ENCODE measurements at regions not wholly inside any gene's neighbourhood (a gene's known extent, or its start where the extent isn't known, plus 50 kb on each side); places are given as distances from the start of the nearest gene placed in this dataset.

DNA sequence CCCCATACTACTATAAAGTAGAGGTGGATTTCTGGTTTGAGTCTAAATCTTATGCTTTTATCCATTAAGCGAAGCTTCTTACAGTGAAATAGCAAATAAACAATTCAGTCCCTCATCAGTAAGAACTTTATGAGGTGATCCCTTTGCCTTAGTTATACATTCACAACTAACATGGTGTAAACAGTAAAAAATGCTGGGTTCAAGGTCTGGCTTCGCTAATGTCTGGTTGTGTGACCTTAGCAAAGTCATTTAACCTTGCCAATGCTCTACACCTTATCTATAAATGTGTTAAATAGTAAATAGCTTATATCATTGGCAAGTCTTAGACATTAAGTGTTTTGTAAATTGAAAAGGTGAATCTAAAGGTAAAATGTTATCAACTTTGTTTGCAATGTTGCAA, 475.4 kb downstream of the LMO4 start:
- DNase-seq, result no peak
- H3K9me3 Mint-ChIP-seq, result no peaks in the 10 kb centered on the region
- H3K4me3 Mint-ChIP-seq, result no peak overlapping the region
- intact Hi-C loops (cut with micrococcal nuclease), result no loop called here
- H3K27ac Mint-ChIP-seq, result no peak overlapping the region
- no peaks in the 10 kb centered on the region for H3K36me3 Mint-ChIP-seq (ENCODE audit: low read depth)
- no peaks in the 10 kb centered on the region for H3K4me1 Mint-ChIP-seq
- no peaks in the 10 kb centered on the region for H3K27me3 Mint-ChIP-seq

DNA sequence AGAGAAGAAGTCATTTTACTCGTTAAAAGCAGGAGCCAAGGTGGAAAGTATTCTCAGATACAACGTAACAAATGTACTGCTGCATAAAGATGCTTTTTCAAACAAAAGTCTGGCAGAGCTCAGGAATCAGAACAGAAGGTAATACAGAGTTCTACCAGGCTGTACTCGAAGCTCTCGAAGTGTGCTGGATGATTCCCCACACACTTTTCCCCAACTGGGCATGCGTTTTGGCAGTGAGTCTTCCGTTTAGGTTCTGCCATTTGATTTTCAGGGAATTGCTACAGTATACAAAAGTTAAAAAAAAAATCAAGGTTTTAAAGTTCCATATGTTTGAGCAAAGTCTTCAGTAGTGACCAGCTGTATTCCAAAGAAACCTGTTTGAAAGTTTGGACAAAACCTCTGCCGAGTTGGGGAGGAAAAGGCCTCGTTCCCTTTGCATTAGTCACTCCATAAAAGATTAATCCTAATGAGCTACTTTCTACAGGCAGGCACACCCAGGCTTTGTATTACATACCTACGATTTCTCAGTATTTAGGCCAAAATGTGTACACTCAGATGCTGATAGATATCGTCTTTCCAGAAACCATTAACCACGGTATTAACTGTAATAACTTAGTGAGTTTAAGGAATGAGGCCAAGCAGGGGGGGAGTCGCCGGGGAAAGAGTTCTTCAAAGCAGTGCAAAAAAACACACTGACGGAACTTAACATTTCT, 477.1 kb downstream of the LMO4 start:
- Mint-ChIP-seq H3K4me1 (no peaks in the 10 kb centered on the region), H3K9me3 (no peaks in the 10 kb centered on the region), H3K27me3 (no peaks in the 10 kb centered on the region), H3K36me3 (ENCODE audit: low read depth) (no peaks in the 10 kb centered on the region), H3K27ac (no peak overlapping the region), H3K4me3 (no peak overlapping the region)
- intact Hi-C loops (cut with micrococcal nuclease), result no loop called here
- DNase-seq, result no peak

DNA sequence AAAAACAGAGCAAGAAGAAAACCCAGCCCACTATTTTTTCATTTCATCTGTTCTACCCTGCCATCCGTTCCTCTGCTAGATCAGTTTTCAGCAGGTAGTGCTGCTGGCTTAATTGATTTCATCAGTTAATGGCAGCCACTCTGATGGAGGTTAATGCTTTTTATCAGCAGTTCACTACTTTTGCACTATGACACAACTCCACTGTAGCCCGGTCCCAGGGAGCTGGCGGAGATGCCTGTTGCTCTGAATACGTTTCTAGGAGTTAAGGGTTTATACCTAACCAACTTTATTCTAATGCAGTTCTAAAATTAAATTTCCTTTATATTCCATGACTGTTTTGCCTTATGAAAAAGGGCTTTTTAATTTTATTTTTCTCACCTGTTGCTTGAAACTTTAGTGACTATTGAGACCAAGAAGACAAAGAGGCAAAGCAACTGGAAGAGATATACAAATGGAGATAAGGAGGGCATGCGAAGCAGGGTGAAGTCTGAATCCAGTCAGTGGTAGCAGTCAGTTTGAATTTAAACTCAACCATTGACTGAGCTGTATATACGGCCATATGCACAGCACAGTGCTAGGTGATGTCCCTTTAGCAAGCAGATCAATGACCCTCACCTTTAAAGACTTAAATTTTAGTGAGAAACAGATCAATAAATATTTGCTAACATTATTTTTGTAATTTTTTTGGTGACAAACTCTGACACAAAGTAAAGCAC, 477.9 kb downstream of the LMO4 start:
- no peaks in the 10 kb centered on the region for H3K4me1 Mint-ChIP-seq
- no peaks in the 10 kb centered on the region for H3K9me3 Mint-ChIP-seq
- H3K27ac Mint-ChIP-seq, result no peak overlapping the region
- no peak for DNase-seq
- intact Hi-C loops (cut with micrococcal nuclease), result no loop called here
- no peak overlapping the region for H3K4me3 Mint-ChIP-seq
- H3K36me3 Mint-ChIP-seq (ENCODE audit: low read depth), result no peaks in the 10 kb centered on the region
- H3K27me3 Mint-ChIP-seq, result no peaks in the 10 kb centered on the region

DNA sequence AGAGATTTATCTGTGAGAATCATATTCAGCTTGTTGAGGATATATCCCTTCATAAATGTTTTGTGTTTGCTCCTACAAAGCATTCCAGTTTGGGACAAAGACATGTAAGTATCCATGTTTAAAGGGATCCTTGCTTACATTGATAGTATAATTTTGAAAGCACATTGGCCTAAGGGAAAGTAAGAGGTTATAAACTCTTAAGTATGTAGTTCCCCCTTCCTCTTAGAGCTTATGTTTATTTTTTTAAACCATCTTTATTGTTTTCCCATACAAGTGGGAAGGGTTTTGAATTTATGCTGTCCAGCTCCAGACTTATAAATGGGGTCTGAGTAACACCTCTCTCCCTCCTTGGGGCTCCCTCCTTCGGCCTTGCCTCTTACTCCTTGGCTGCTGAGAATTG, 481.5 kb downstream of the LMO4 start:
- no peaks in the 10 kb centered on the region for H3K4me1 Mint-ChIP-seq
- H3K27me3 Mint-ChIP-seq, result peaks cover 2% of the 10 kb centered on the region
- no peaks in the 10 kb centered on the region for H3K9me3 Mint-ChIP-seq
- H3K36me3 Mint-ChIP-seq (ENCODE audit: low read depth), result no peaks in the 10 kb centered on the region
- no peak for DNase-seq
- no peak overlapping the region for H3K27ac Mint-ChIP-seq
- H3K4me3 Mint-ChIP-seq, result no peak overlapping the region
- intact Hi-C loops (cut with micrococcal nuclease), result no loop called here

DNA sequence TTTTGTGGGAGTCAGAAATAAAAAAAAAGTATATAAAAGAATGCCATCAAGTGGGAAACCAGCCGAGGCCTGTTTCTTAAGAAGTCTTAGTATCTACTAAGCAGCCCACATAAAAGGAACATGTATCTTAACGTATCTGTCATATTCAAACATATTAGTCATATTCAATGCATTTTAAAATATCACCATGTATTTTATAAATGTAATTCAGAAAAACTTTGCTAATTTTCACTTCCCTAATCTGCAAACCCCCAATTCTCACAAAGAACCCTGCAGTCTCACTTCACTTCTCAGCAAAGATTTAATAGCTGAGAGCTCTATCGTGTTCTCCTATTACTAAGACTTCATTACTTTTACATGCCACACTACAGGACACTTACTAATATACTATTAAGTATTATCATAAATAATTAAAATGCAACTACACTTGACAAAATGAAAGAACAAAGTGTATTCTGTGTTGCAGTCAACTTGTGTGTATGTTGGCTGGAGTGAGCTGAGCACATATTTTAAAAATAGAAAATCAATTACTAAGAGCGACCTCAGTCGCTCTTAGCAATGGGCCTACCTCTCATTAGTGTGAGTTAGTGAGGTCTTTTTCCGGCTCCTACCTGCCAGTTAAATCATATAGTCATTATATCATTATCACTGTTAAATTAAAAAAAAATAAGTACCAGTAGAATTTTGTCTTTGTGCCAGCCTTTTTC, 484.3 kb downstream of the LMO4 start:
- no peak overlapping the region for H3K4me3 Mint-ChIP-seq
- no peak for DNase-seq
- intact Hi-C loops (cut with micrococcal nuclease), result no loop called here
- H3K27me3 Mint-ChIP-seq, result peaks cover 2% of the 10 kb centered on the region
- H3K9me3 Mint-ChIP-seq, result no peaks in the 10 kb centered on the region
- no peak overlapping the region for H3K27ac Mint-ChIP-seq
- no peaks in the 10 kb centered on the region for H3K4me1 Mint-ChIP-seq
- H3K36me3 Mint-ChIP-seq (ENCODE audit: low read depth), result no peaks in the 10 kb centered on the region

DNA sequence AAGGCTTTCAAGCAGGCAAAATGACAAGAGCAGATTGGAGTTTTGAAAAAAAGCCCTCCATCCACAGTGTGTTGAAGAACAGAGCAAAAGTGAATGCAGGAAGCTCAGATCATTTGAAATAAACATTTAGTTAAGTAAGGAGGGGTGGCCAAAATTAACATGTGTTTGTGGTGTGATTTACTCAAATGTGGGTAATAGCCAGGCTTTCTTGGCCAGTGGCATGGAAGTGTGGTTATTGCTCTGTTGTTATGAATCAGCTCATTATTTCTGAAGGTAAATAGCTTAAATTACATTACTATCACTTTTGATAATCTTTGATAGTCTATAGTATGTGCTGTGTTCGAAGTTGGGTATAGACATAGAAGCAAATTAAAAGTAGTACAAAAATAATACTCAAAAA, 485.9 kb downstream of the LMO4 start:
- Mint-ChIP-seq H3K36me3 (ENCODE audit: low read depth) (no peaks in the 10 kb centered on the region), H3K27me3 (peaks cover 2% of the 10 kb centered on the region), H3K4me1 (no peaks in the 10 kb centered on the region), H3K9me3 (no peaks in the 10 kb centered on the region), H3K4me3 (no peak overlapping the region), H3K27ac (no peak overlapping the region)
- DNase-seq, result no peak
- intact Hi-C loops (cut with micrococcal nuclease), result no loop called here

DNA sequence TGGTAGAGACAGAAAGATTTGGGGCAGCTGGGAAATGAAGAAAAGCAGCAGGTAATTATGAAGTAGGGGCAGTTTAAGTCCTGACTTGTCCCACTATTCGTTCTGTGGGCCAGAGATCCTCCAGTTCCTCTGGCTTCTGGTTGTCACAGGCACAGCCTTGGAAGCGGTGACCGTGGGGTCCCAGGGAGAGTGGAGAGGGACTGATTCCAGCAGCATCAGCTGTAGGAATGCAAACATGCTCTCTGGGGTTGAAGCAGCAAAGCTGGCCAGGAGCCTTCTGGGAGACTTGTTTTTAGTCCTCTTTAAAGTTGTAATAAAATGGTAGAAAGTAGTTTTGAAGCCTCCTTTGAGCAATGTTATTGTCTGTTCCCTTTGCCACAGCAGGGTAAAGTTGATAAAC, 488.0 kb downstream of the LMO4 start:
- Mint-ChIP-seq H3K27me3 (peaks cover 5% of the 10 kb centered on the region), H3K9me3 (no peaks in the 10 kb centered on the region), H3K27ac (no peak overlapping the region), H3K4me1 (no peaks in the 10 kb centered on the region), H3K4me3 (no peak overlapping the region), H3K36me3 (ENCODE audit: low read depth) (no peaks in the 10 kb centered on the region)
- intact Hi-C loops (cut with micrococcal nuclease), result no loop called here
- no peak for DNase-seq

DNA sequence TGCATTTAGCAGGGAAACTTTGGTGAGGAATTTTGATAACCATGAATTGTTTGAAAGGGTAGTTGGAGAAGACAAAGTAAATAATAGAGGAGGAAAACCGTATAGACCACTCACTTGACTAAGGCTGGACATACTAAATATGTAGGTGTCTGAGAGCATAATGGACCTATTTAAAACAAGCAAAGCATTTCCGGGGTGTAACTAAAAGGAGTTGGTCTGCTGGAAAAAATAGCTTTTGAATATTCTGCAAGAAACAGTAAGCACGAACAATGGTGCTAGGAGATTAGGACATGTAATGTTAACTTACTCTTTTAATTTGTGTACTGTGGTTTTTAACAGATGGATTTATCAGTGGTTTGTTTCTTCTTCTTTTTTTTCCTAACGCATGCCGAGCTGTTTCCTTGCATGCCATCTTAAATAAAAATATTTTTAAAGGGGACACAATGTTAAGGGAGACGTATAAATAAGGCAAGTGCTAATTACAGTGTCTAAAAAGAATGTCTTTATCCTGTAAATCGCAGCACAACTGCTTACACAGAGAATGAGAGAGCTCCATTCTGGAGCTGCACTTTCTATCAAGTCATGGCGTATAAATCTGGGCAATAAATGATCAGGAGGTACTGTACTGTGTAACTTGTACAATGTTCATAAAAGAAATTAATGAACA, 492.1 kb downstream of the LMO4 start:
- no peak overlapping the region for H3K4me3 Mint-ChIP-seq
- peaks cover 3% of the 10 kb centered on the region for H3K27me3 Mint-ChIP-seq
- no peaks in the 10 kb centered on the region for H3K9me3 Mint-ChIP-seq
- no peak overlapping the region for H3K27ac Mint-ChIP-seq
- H3K4me1 Mint-ChIP-seq, result no peaks in the 10 kb centered on the region
- intact Hi-C loops (cut with micrococcal nuclease), result no loop called here
- no peak for DNase-seq
- H3K36me3 Mint-ChIP-seq (ENCODE audit: low read depth), result no peaks in the 10 kb centered on the region

DNA sequence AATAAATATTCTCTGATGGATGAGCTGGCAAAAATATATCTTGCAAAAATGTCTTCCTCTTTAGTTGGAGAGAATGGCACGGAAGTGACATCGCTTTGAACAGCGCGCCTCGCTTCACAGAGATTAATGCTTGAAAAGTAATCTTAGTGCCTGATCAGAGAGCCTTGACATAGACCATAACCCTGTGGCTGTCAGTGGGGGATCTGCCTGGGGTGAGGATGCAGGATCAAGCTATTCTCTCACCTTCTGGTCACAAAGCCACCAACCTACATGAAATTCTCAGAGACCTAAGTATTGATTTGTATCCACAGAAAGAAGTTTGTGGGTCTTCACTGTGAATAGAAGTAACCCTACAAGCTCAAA, 492.6 kb downstream of the LMO4 start:
- intact Hi-C loops (cut with micrococcal nuclease), result no loop called here
- H3K27ac Mint-ChIP-seq, result no peak overlapping the region
- H3K4me1 Mint-ChIP-seq, result no peaks in the 10 kb centered on the region

DNA sequence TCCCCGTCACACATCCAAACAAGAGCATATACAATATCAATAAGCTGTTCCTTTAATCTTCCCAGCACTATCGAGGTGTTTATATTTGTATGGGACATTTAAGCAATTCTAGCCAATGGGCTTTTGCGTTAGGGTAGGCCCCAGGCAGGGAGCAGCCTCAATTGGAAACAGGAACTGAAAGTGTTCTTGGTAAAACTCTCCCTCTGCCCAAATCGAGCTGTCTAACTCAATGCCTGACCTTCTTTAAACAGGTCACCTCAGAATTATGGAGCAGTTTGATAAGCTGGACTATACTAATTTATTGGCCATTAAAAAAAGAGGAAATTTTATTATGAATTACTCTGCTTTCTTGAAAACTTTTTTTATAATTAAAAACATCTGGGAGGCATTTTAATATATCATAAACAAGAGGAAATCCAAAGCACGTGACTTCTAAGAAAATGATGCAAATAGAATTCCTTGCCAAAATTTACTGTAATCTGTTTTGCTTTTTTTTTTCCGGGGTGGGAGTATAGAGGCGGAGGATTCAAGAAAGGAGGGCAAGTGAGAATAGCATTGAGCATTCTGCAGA, 498.1 kb downstream of the LMO4 start:
- DNase-seq, result no peak
- intact Hi-C loops (cut with micrococcal nuclease), result no loop called here
- Mint-ChIP-seq H3K27me3 (no peaks in the 10 kb centered on the region), H3K4me3 (no peak overlapping the region), H3K4me1 (no peaks in the 10 kb centered on the region), H3K36me3 (ENCODE audit: low read depth) (no peaks in the 10 kb centered on the region), H3K27ac (no peak overlapping the region), H3K9me3 (no peaks in the 10 kb centered on the region)

More for the DNA sequence above, 492.6 kb downstream of the LMO4 start:
- no peaks in the 10 kb centered on the region for H3K36me3 Mint-ChIP-seq (ENCODE audit: low read depth)
- DNase-seq, result no peak
- no peaks in the 10 kb centered on the region for H3K9me3 Mint-ChIP-seq
- no peak overlapping the region for H3K4me3 Mint-ChIP-seq
- peaks cover 3% of the 10 kb centered on the region for H3K27me3 Mint-ChIP-seq

DNA sequence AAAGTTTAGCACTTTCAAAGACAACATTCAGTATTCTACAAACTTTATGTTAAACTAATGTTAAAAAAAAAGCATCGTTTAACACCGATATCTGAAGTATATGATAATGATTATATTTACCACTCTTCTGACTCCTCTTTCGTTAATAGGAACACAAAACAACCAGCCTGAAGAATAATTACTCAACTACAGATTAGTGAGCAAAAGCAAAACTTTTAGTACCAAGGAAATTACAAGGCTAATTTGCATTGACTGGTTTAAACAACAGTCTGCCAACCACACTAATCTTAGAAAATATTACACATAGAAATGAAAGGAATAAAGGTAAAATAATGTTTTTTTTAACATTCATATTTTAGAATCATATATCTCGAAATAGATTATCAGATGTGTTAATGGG, 500.7 kb downstream of the LMO4 start:
- Mint-ChIP-seq H3K27ac (no peak overlapping the region), H3K36me3 (ENCODE audit: low read depth) (no peaks in the 10 kb centered on the region), H3K27me3 (no peaks in the 10 kb centered on the region), H3K4me3 (no peak overlapping the region), H3K9me3 (no peaks in the 10 kb centered on the region), H3K4me1 (no peaks in the 10 kb centered on the region)
- no peak for DNase-seq
- intact Hi-C loops (cut with micrococcal nuclease), result no loop called here

DNA sequence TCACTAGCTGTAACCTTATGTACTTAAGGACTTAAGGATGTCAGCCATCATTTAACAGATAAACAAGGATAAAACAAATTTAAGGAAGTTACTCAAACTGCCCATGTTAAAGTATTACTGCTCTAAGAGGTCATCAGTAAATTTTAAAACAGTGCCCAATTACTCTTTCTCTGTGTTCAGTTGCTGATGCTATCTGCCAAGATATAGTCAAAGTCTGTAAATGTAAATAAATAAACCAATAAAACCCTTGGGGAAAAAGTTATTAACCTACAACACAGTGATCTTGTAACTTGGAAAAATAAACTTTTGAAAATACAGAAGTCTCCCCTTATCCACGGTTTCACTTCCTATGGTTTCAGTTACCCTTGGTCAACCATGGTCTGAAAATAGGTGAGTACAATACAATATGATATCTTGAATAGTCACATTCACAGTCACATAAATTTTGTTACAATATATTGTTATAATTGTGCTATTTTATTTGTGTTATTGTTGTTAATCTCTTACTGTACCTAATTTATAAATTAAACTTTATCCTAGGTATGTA, 501.8 kb downstream of the LMO4 start:
- Mint-ChIP-seq H3K36me3 (ENCODE audit: low read depth) (no peaks in the 10 kb centered on the region), H3K4me1 (no peaks in the 10 kb centered on the region), H3K27ac (no peak overlapping the region), H3K9me3 (no peaks in the 10 kb centered on the region), H3K27me3 (no peaks in the 10 kb centered on the region), H3K4me3 (no peak overlapping the region)
- no peak for DNase-seq
- intact Hi-C loops (cut with micrococcal nuclease), result no loop called here

DNA sequence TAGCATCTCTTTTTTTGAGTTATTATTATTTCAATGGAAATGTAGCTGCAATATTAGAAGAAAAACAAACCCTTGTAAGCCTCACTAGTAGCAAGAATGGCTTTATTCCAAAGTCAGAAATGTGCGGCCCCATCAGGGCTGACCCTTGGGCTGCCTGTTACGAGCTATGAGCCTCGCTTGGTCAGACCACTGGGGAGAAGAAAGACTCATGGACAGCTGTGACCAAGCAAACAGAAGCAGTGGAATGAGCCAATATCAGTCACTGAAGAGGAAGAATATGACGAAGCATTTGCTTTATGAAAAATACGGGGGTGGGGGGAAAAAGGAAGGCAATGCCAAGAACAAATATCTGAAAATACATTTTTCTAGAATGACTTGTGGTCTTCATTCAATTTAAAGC, 504.5 kb downstream of the LMO4 start:
- Mint-ChIP-seq H3K4me3 (no peak overlapping the region), H3K9me3 (no peaks in the 10 kb centered on the region)
- intact Hi-C loops (cut with micrococcal nuclease), result no loop called here

More for the DNA sequence above, 504.5 kb downstream of the LMO4 start:
- Mint-ChIP-seq H3K4me1 (no peaks in the 10 kb centered on the region), H3K36me3 (ENCODE audit: low read depth) (no peaks in the 10 kb centered on the region), H3K27me3 (no peaks in the 10 kb centered on the region), H3K27ac (no peak overlapping the region)
- DNase-seq, result no peak
